ENCODE measurements at regions not wholly inside any gene's neighbourhood (a gene's known extent, or its start where the extent isn't known, plus 50 kb on each side); places are given as distances from the start of the nearest gene placed in this dataset.
"Not testable (repeated sequence)": the region's sequence is repeated elsewhere in the genome, so short reads cannot be mapped to it uniquely, and the experiment has no call there.

- no peak for DNase-seq (ENCODE audit: low read depth in 3 of 3)
Observed at GRCh38 chr5:39700523-39700922, 275.7 kb upstream of the DAB2 start.

GRCh38 chr5:39698838-39699560, 274.2 kb upstream of the DAB2 start:
- no peak for DNase-seq (ENCODE audit: low read depth in 3 of 3)

- DNase-seq (ENCODE audit: low read depth in 3 of 3), result no peak
Observed at GRCh38 chr5:39697881-39698280, 273.1 kb upstream of the DAB2 start.

GRCh38 chr5:39696672-39697398, 272.1 kb upstream of the DAB2 start:
- no peak for DNase-seq (ENCODE audit: low read depth in 3 of 3)

- DNase-seq (ENCODE audit: low read depth in 3 of 3), result no peak
Observed at GRCh38 chr5:39691993-39692392, 267.2 kb upstream of the DAB2 start.

GRCh38 chr5:39691136-39691535, 266.4 kb upstream of the DAB2 start:
- DNase-seq (ENCODE audit: low read depth in 3 of 3), result no peak

- no peak for DNase-seq (ENCODE audit: low read depth in 3 of 3)
Observed at GRCh38 chr5:39689919-39690318, 265.1 kb upstream of the DAB2 start.

GRCh38 chr5:39687924-39688323, 263.1 kb upstream of the DAB2 start:
- DNase-seq (ENCODE audit: low read depth in 3 of 3), result not testable (repeated sequence)

- DNase-seq (ENCODE audit: low read depth in 3 of 3), result no peak
Observed at GRCh38 chr5:39680213-39680612, 255.4 kb upstream of the DAB2 start.

GRCh38 chr5:39678534-39678933, 253.8 kb upstream of the DAB2 start:
- DNase-seq (ENCODE audit: low read depth in 3 of 3), result no peak

GRCh38 chr5:39675676-39676075, 250.9 kb upstream of the DAB2 start:
- no peak for DNase-seq (ENCODE audit: low read depth in 3 of 3)

- DNase-seq (ENCODE audit: low read depth in 3 of 3), result no peak
Observed at GRCh38 chr5:39674209-39675082, 249.7 kb upstream of the DAB2 start.

- no peak for DNase-seq (ENCODE audit: low read depth in 3 of 3)
Observed at GRCh38 chr5:39671561-39671961, 246.8 kb upstream of the DAB2 start.

- DNase-seq (ENCODE audit: low read depth in 3 of 3), result no peak
Observed at GRCh38 chr5:39670955-39671354, 246.2 kb upstream of the DAB2 start.

GRCh38 chr5:39670391-39670790, 245.6 kb upstream of the DAB2 start:
- DNase-seq (ENCODE audit: low read depth in 3 of 3), result no peak

GRCh38 chr5:39668980-39669379, 244.2 kb upstream of the DAB2 start:
- DNase-seq (ENCODE audit: low read depth in 3 of 3), result no peak

GRCh38 chr5:39665328-39665727, 240.5 kb upstream of the DAB2 start:
- DNase-seq (ENCODE audit: low read depth in 3 of 3), result no peak

- DNase-seq (ENCODE audit: low read depth in 3 of 3), result no peak
Observed at GRCh38 chr5:39662945-39663344, 238.2 kb upstream of the DAB2 start.

- DNase-seq (ENCODE audit: low read depth in 3 of 3), result no peak
Observed at GRCh38 chr5:39661026-39661779, 236.4 kb upstream of the DAB2 start.

GRCh38 chr5:39660020-39660419, 235.2 kb upstream of the DAB2 start:
- no peak for DNase-seq (ENCODE audit: low read depth in 3 of 3)

- no peak for DNase-seq (ENCODE audit: low read depth in 3 of 3)
Observed at GRCh38 chr5:39658866-39659265, 234.1 kb upstream of the DAB2 start.

GRCh38 chr5:39657943-39658342, 233.2 kb upstream of the DAB2 start:
- no peak for DNase-seq (ENCODE audit: low read depth in 3 of 3)

Data from stimulated activated CD4-positive, alpha-beta T cell treated with anti-CD3 and anti-CD28 coated beads, TNF-alpha, amount 100 ng/mL, for 24 hours (primary cell).